ENCODE measurements at regions not wholly inside any gene's neighbourhood (a gene's known extent, or its start where the extent isn't known, plus 50 kb on each side); places are given as distances from the start of the nearest gene placed in this dataset.

DNA sequence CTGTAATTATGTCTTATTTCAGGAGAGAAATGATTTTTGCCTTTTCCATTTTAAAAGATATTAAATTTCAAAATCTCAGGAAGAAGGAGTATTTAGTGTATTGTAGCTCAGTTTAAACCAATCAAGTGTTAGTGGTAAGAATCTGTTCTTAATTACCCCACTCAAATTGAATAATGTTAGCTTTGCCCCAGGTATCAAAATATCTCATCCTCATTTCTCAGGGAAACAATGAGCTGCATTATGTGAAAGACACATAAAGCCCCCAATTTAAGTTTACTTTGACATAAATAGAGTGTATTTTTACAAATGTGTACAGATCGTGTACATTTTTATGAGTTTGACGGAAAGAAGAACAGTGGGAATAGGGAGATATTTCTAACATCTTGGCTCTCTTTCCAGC lies 317.4 kb upstream of the RARB start:
- TF ChIP-seq, protein P1, sequence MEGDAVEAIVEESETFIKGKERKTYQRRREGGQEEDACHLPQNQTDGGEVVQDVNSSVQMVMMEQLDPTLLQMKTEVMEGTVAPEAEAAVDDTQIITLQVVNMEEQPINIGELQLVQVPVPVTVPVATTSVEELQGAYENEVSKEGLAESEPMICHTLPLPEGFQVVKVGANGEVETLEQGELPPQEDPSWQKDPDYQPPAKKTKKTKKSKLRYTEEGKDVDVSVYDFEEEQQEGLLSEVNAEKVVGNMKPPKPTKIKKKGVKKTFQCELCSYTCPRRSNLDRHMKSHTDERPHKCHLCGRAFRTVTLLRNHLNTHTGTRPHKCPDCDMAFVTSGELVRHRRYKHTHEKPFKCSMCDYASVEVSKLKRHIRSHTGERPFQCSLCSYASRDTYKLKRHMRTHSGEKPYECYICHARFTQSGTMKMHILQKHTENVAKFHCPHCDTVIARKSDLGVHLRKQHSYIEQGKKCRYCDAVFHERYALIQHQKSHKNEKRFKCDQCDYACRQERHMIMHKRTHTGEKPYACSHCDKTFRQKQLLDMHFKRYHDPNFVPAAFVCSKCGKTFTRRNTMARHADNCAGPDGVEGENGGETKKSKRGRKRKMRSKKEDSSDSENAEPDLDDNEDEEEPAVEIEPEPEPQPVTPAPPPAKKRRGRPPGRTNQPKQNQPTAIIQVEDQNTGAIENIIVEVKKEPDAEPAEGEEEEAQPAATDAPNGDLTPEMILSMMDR (conservative IDR thresholded peaks at IDR 0.05): no peak
- TF ChIP-seq ZFX (IDR thresholded peaks at IDR 0.05): no peak

Measured in C4-2B (cell line).